DMS53 (cell line): ENCODE measurements at regions not wholly inside any gene's neighbourhood (a gene's known extent, or its start where the extent isn't known, plus 50 kb on each side); places are given as distances from the start of the nearest gene placed in this dataset.

Experiments used
- DNase-seq: peaks from one replicate; lab custom pipeline; 2025; lab: John Stamatoyannopoulos, UW

- no peak for DNase-seq
Measured at GRCh38 chr18:47333926-47334635, 82.6 kb upstream of the SKOR2 start.

- no peak for DNase-seq
Measured at GRCh38 chr18:47331641-47332040, 80.2 kb upstream of the SKOR2 start.

GRCh38 chr18:47331026-47331425, 79.6 kb upstream of the SKOR2 start:
- DNase-seq, result no peak

GRCh38 chr18:47323158-47323557, 71.7 kb upstream of the SKOR2 start:
- no peak for DNase-seq

- DNase-seq, result no peak
Measured at GRCh38 chr18:47321815-47322214, 70.4 kb upstream of the SKOR2 start.

- DNase-seq, result peak; percentile 71
Measured at GRCh38 chr18:47317824-47318508, 66.5 kb upstream of the SKOR2 start.

GRCh38 chr18:47316924-47317323, 65.5 kb upstream of the SKOR2 start:
- no peak for DNase-seq

- no peak for DNase-seq
Measured at GRCh38 chr18:47313901-47314300, 62.4 kb upstream of the SKOR2 start.

GRCh38 chr18:47311585-47311984, 60.1 kb upstream of the SKOR2 start:
- no peak for DNase-seq
